CD1c-positive myeloid dendritic cell (primary cell): ENCODE measurements at regions not wholly inside any gene's neighbourhood (a gene's known extent, or its start where the extent isn't known, plus 50 kb on each side); places are given as distances from the start of the nearest gene placed in this dataset.

Experiments
- DNase-seq: peaks from one replicate; pipeline ENCODE4 v3.0.0-alpha.2; 2016; ENCODE audit errors: extremely low spot score

DNA sequence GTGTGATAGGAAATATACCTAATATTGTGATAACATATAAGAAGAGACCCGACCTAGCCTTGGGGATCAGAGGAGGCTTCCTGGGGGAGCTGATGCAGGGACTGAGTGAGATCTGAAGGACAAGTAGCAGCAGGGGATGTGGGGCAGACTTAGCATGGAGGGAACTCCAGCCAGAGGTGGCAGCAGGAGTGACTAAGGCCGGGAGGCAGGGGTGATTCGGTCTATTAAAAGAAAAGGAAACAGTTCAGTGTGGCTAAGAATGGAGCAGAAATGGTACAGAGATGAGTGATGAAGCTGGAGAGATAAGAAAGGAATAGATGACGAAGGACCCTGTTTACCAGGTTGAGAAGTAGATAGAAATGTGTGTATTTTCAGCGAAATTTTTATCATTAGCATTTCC, 408.8 kb downstream of the ENC1 start:
- no peak for DNase-seq

DNA sequence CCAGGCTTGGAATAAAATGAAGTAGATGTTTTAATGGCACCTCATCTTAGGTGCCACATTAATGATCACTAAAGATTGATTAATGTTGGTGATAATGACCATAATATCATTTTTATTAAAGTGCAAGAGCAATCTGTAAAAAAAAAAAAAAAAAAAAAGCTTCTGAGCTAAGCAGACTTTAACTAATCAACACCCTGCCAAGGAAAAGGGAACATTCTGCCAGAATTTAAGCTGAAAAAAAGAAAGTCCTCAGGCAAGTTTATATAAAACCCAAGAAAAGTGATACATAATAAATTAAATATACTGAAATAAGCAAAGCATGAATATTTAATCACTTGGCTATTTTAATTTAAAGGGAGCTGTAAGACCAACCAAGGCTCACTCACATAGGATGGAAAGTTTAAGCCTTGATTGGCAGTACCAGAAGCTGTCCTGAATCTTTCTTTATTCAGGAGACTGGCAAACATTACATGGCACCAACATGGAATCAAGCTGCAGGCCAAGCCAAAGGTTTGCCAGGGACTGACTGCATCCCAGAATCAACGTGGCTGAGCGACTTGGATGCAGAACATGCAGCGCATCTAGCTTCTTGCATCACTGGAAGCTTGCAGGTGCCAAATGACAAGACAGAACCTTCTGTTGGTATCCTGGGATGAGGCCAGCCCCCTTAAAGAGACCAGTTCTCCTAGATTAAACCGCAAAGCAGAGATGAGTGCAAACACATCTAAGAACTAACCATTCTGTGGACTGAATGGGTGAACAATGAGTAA, 413.6 kb downstream of the ENC1 start:
- no peak for DNase-seq

DNA sequence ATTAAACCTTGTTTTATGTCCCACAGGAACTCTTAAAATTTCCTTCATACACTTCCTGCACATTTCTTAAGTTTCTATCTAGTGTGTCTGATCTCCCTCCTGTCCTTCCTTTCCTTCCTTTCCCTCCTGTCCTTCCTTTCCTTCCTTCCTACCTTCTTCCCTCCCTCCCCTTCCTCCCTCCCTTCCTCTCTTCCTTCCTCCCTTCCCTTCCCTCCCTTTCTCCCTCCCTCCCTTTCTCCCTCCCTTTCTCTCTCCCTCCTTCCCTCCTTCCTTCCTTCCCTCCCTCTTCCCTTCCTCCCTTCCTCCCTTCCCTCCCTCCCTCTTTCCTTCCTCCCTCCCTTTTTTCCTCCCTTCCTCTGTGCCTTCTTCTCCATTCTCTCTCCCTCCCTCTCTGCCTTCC, 414.9 kb downstream of the ENC1 start:
- no peak for DNase-seq

DNA sequence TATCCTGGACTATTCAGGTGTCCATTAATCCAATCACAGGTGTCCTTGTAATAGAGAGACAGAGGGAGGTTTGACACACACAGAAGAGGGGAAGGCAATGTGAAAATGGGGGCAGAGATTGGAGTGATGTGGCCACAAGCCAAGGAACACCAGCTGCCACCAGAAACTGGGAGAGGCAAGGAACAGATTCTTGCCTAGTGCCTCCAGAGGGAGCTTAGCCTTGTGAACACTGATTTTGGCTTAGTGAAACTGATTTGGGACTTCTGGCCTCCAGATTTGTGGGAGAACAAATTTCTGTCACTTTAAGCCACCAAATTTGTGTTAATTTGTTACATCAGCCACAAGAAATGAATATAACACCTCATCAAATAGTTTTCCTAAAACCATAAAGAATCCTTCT, 416.2 kb downstream of the ENC1 start:
- no peak for DNase-seq

DNA sequence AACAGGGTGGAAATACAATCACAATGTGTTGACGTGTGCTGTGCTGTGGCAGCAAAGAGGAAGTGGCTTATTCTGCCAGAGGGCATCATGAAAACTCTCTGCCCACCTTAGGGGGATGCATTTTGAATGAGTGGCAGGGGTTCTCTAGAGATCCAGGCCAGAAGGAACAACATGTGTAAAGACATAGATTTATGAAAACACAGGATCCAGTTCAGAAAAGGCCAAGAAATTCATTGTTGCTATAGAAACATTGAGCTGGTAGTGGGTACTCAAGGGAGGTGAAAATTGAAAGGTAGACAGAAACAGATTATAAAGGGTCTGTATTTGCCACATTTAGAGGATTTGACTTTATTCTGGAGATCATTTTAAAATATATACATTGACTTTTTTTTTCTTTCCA, 417.7 kb downstream of the ENC1 start:
- DNase-seq, result no peak

DNA sequence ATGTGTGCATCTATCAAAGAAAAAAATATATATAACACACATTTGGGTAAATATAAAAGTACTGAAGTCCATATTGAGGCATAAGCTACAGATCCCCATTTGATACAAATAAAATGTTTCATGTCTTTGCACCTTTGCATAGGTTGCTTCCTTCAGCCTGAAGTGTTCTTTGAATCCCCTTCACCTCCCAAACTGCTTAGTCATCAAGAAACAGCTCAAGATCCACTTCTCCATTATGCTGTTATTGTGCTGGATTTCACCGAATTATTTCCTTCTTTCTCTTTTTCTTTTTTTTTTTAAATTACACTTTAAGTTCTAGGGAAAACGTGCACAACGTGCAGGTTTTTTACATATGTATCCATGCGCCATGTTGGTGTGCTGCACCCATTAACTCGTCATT, 419.1 kb downstream of the ENC1 start:
- no peak for DNase-seq

DNA sequence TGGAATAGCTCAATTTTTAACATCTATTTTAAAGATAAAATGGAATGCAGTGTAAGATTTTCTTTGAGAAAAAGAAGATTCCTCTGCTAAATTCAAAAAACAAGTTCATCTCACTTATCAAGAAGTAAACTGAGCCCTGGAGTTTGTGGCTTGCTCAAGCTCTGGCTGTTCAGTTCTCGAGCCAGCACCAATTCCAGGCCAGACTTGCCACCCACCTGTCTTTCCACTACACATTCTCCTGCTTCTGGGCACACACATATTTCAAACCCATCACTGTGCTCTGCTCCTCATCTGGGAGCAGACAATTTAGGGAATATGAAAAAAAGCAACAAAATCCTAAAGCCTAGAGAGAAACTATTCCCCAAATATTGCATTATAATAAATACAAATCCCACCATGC, 424.5 kb downstream of the ENC1 start:
- DNase-seq, result no peak

DNA sequence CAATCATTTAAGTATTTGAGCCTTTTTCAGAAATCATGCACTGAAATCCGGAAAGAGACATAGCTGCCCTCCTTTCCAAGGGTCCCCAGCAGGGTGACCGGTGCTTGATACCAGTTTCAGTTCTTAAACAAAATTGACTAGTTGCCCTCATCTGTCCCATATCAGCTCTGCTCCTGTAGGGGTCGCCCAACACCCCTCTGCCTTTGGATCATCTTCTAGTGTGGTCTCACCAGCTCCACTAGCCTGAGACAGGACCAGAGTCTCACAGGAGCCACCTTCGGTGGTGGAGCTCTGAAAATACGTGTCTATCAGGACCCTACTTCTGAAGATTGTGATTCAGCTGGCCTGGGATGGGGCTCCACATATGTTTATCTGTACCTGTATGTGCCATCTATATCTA, 428.2 kb downstream of the ENC1 start:
- DNase-seq, result peak; percentile 6

DNA sequence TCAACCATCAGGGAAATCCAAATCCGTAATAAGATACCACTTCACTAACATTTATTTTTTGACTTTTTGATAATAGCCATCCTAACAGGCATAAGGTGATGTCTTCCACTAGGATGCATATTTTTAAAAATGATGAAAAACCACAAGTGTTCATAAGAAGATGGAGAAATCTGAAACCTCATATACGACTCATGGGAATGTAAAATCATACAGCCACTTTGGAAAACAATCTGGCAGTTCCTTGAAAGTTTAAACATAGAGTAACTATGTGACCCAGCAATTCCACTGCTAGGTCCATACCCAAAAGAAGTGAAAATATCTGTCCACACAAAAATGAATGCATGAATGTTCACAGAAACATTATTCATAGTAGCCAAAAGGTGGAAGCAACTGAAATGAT, 431.0 kb downstream of the ENC1 start:
- no peak for DNase-seq

DNA sequence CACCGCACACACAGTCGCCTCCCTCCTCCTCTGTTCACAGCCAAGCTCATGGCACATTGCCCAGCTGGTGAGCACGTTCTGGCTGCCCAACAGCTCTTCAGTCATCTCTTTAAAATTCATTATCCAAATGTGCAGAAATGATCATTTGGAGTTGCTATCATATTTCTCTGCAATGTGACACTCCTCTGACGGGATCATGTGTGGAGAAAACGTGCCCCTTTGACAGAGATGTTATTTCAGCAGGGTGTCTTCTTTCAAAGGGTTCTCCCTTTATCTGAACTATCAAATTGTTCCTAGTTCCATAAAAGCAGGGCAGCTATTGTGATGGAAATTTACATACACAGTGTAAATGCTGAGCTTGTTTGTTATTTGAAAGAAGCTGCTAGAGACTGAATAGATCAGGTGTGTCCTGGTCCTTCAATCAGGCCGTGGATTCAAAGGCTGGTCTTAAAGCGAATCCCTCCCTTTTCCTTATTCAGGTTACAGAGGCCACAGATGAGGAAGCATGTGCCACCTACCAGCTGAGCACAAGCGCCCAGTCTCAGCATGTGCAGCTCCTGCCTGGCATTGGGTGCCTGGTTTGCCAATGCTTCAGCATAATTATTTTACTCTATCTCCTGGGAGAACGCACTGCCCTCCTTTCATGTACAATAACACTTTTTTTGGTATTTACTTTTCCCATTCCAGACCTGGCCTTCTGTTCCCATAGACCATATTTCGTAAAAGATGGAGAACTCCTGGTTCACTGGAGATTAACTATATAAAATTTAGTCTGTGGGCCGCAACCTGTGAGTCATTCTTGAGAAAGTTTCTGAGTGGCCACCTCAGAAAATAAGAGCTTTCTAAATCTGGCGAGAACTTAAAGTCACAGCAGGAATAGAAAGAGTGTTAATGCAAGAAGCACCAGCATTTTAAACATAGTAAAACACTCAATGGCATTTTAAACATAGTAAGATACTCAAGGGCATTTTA, 433.7 kb downstream of the ENC1 start:
- DNase-seq, result no peak

DNA sequence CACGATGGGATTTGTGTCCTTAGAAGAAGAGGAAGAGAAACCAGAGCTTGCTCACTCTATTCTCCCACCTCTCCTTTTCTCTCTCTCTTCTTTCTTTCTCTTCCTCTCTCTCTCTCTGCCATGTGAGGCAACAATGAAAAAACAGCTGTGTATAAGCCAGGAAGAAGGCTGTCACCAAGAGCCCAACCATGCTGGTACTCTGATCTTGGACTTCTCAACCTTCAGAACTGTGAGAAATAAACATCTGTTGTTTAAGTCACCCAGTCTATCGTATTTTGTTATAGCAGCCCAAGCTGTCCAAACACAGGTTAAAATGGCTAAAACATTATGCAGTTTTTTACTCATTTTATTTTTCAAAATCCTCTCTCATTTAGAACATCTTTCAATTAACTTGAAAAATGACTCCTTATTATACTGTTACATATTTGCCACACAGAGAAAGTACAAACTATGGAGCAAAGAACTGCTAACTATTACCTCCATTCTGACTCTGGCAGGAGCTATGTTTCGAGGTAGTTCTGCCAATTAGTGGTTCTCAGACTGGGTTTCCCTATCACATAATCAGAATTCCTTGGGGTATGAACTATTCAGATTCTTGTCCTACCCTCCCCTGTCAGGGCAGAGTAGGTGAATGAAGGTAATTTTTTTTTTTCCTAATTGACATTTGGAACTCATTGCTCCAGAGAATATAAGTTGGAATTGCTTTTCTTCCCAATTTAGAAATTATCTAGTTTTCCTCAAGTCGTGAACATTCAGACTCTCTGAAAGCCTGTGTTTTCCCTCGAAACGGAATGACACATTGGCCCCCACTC, 434.6 kb downstream of the ENC1 start:
- DNase-seq, result no peak

DNA sequence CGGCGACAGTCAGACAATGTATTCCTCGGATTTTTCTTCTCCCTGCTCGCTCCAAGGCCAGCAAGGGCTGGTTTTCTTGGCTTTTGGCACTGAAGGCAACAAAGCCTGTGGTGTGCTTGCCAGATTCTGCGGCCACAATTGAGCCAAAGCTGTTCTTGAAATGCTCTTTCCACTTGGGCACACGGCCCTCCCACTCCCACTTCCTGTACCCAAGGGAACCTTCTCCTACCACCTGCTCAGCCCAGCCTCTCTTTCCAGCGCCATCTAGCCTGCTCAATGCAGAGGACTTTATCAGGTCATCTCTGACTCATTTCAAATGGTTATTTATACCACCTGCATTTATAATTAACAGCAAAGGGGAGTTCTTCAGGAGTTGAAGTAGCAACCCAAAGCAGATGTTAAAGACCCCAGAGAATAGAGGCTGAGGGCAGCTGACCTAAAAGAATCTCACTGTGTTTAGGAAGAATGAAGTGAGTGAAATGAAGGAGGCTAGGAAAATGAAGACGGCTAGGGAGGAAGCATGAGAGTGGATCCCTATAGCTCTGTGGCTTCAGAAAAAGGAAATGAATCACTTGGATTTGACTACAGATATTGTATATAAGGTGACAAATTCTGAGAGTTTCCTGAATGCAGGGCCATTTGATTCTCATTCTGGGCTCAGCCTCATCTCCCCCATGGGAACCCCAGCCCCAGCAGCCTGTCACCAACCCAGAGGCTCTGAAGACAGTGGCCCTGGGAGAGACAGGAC, 439.0 kb downstream of the ENC1 start:
- peak; percentile 18 for DNase-seq

DNA sequence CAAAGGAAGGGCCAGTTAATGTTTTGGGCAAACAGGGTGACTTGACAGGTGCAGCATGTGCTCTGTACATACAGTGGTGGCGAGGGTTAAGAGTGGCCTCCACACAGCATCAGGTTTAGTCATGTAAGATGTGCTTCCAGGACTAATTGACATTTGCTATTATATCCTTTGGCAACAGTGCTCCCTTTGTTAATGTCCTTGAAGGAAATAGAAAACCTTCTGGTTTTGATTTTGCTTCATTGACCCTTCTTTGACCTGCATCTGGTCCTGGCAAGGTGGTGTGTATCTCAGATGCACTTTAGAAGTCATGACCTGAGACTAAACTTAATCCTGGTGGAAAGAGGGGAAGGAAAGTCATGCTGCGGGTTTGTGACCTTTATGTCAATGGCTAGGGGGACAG, 440.0 kb downstream of the ENC1 start:
- no peak for DNase-seq

DNA sequence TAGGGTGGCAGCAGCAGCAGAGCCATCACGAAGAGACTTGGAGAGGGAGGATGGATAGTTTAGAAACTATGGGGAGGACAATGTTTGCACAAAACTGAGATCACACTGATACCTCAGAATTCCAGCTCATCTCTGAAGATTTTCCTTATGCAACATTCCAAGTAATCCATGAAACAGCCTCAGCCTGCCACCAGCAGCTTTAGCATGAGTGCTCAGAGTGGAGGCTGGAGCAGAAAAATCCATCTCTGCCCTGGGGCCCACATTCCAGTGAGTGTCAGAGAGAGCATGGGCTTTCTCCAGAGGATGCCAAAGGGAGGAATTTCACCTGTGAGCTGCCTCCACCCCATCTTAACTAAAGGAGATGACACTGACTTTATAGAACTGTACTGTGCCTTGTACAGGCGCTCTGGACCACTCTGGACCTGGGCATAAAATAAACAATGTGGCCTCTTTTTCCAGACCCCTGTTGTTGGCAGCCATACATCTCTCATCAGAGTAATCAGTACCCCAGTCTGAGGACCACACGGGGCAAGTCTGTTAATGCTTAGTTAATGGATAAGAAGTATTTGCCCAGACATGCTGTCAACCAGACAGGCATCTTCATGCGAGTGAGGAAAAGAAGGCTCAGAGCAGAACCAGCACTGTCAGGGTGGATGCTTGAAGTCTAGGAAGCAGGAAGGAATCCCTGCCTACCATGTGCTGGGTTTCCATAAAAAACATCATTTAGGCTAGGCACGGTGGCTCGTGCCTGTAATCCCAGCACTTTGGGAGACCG, 440.9 kb downstream of the ENC1 start:
- DNase-seq, result no peak

DNA sequence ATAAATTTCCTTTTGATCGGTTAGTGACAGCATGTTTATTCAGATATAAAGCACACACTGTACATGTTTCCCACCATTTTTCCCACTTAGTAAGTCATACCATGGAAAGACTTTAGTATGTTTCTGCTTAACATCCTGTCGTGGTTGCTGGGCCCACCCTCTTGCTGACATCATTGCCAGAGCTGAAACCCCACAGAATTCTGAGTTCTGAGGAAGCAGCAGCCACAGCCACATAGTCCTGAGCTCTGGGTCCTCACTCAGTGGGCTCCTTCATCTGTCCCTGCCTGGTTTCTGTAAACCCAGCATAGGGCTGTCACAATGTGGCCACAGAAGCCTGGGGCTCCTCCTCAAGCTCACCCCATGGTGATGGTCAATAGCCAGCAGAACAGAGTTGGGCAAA, 441.5 kb downstream of the ENC1 start:
- DNase-seq, result no peak

DNA sequence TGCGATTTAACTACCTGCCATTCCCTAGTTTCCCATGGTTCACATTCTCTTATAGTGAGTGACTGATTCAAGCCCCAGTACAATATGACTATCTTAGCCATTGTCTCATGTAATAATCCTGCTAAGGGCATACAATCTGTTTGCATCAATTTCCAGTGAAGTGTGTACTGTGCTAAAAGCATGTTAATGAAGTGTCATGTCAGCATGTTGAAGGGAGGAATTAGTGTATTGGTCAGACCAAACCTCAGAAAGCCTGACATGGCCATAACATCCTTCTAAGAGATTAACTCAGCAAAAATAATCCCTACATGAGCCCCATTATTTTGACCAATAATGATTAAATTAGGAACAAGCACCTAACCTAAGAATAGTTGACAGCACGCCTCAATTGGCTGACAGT, 442.4 kb downstream of the ENC1 start:
- DNase-seq, result no peak

DNA sequence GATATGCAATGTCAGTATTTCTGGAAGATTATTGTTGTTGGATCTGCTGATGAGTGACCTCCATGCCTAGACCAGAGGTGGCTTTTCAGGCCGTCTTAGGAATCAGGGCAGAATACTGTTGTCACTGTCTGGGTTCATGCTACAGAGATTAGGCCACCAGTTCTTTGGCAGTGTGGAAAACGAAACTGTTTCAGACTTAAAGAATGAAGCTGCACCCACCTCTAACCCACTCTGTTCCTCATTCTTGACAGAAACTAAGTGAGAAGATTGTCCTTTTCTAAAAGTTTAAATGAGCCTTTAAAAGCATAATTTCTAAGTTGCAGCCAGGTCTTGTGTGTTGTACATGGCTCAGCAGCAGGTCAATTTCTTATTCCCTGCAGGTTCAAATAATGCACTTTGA, 444.3 kb downstream of the ENC1 start:
- peak; percentile 25 for DNase-seq

DNA sequence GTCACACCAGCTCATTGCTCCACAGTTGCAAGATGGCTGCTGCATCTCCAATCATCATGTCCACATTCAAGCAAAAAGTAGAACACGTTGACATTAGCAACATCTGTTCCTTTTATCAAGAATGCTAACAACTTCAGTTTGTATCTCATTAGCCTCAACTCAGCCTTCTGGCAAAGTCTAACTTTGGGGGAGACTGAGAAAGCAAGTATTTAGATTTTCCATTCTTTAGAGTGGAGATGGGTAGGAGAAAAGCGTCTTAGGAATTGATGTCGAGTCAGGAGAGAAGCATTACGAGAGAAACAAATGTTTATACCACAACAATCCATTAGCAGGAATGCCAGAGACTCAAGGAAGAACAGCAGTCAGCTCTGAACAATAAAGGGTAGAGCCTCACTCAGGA, 446.3 kb downstream of the ENC1 start:
- no peak for DNase-seq

DNA sequence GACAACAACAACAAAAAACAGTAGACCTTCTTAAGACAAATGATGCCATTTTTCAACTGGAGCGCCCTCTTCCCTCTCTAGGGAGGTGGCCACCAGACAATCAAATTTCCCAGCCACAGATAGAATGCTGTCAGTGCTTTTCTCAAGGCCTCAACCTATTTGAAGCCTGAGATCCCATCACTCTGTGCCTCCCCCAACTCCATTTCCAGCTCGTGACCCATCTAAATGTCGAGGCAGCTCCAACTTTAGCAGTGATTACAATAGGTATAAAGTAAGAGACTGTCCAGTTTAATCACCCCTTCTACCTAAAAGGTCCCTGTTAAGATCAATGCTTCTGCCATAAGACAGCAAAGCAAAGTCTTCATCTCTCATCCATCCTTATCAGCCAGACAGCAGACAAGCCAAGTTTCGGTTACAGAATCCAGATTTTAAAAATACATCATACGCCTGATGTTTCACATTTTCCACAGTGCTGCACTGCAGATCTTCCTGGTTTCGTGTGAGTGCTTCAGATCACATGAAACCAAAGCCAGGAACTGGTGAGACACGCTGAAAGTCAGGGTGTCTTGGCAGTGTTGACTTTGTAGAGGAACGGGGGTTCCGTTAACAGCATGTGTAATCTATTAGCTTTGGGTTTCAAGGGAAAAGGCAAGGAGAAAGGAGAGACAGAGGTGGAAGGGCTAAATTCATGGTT, 447.8 kb downstream of the ENC1 start:
- DNase-seq, result no peak
